ENCODE measurements at regions not wholly inside any gene's neighbourhood (a gene's known extent, or its start where the extent isn't known, plus 50 kb on each side); places are given as distances from the start of the nearest gene placed in this dataset.

DNA sequence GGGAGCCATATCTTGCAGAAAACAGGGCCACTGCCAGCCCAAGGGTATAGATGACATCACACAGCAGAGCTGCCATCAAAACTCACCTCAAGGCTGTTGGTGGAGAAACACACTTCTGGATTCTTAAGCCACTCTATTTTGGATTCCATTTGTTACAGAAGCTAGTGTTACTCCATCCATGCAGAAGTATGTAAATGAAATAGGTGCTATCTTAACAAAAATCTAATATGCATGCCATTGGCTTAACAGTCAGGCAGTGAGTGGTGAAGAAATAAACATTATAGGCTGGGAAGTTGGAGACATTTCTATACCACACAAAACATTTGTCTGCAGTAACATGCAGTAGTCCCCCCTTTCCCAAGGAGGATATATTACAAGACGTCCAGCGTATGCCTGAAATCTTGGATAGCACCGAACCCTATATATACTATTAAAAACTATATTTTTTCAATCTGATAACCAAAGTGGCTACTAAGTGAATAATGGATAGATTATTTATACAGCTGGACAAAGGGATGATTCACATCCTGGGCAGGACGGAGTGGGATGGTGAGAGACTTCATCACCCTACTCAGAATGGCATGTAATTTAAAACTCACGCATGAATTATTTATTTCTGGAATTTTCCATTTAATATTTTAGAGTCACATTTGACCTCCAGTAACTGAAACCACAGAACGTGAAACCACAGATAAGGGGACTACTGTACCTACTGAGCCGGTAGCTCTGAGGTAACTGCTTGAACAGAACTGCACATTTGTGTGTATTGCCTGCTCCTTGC, 160.0 kb upstream of the PLN start:
- no peak for ATAC-seq (ENCODE audit: low FRiP score)
- no peak overlapping the region for H3K27ac ChIP-seq (ENCODE audit: low read depth in 1 of 2, low read length in 2 of 2)

DNA sequence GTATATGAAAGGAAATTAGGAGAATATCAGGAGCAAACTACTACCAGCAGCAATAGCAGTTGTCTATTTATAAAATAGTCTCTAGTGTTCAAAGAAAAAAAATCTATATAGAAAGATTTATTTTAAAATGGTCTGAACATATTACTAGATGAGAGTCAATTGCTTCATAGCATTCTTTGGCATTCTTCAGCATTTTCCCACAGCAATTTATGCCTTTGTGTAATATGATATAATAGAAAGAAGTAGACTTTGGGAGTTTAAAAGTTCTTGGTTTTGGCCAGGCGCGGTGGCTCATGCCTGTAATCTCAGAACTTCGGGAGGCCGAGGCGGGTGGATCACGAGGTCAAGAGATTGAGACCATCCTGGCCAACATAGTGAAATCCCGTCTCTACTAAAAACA, 157.0 kb upstream of the PLN start:
- Histone ChIP-seq H3K27ac (ENCODE audit: low read depth in 1 of 2, low read length in 2 of 2) (no peak overlapping the region), H3K27me3 (ENCODE audit: control insufficient read depth in 1 of 2, insufficient read depth in 2 of 2, low read length in 1 of 2) (no peaks in the 10 kb centered on the region), H3K9me3 (ENCODE audit: control insufficient read depth, low read length) (no peaks in the 10 kb centered on the region), H3K4me1 (ENCODE audit: control insufficient read depth in 1 of 2, insufficient read depth in 2 of 2, low read length in 2 of 2) (peaks cover 0 to 4% of the 10 kb centered on the region in 2 donors), H3K36me3 (ENCODE audit: control insufficient read depth in 1 of 2, insufficient read depth in 2 of 2, low read length in 1 of 2) (no peaks in the 10 kb centered on the region), H3K4me3 (ENCODE audit: low read length in 2 of 2) (no peak overlapping the region)
- DNase-seq (no peak), ATAC-seq (ENCODE audit: low FRiP score) (no peak)
- intact Hi-C loops (cut with DNase I): loop anchor here in 1 of 2 donors (10.0 kb wide), 1 partner anchor 164 kb away; no protein-coding TSS in a partner anchor
- WGBS, 2 donors: 49 to 60% methylated on average over 7 of the region's 7 CpGs

More for the DNA sequence above, 160.0 kb upstream of the PLN start:
- intact Hi-C loops (cut with DNase I): loop anchor here (5.0 to 10.0 kb wide), 3 partner anchors 61 to 117 kb away; no protein-coding TSS in a partner anchor
- H3K9me3 ChIP-seq (ENCODE audit: control insufficient read depth, low read length): no peaks in the 10 kb centered on the region
- peak overlapping the region in 1 of 2 donors; percentile 10 for H3K4me3 ChIP-seq (ENCODE audit: low read length in 2 of 2)
- no peak for DNase-seq
- peaks cover 0 to 4% of the 10 kb centered on the region in 2 donors for H3K4me1 ChIP-seq (ENCODE audit: control insufficient read depth in 1 of 2, insufficient read depth in 2 of 2, low read length in 2 of 2)
- WGBS, 2 donors: 11 to 17% methylated on average over 7 of the region's 7 CpGs
- no peaks in the 10 kb centered on the region for H3K27me3 ChIP-seq (ENCODE audit: control insufficient read depth in 1 of 2, insufficient read depth in 2 of 2, low read length in 1 of 2)
- no peaks in the 10 kb centered on the region for H3K36me3 ChIP-seq (ENCODE audit: control insufficient read depth in 1 of 2, insufficient read depth in 2 of 2, low read length in 1 of 2)

DNA sequence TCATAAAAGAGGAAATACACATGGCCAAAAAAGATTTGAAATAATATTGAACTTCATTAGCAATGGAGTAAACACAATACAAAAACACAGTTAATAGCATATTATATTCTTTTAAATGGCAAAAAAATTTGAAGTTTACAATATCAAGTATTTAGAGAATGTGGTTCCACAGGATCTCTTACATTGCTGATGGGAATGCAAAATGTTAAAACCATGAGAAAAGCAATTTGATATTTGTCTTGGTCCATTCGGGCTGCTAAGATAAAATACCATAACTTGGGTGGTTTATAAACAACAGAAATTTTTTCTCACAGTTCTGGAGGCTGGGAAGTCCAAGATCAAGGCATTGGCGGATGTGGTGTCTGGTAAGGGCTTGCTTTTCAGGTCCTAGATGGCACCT, 154.0 kb upstream of the PLN start:
- Histone ChIP-seq H3K27me3 (ENCODE audit: control insufficient read depth in 1 of 2, insufficient read depth in 2 of 2, low read length in 1 of 2) (no peaks in the 10 kb centered on the region), H3K4me1 (ENCODE audit: control insufficient read depth in 1 of 2, insufficient read depth in 2 of 2, low read length in 2 of 2) (peaks cover 0 to 8% of the 10 kb centered on the region in 2 donors), H3K27ac (ENCODE audit: low read depth in 1 of 2, low read length in 2 of 2) (no peak overlapping the region), H3K36me3 (ENCODE audit: control insufficient read depth in 1 of 2, insufficient read depth in 2 of 2, low read length in 1 of 2) (no peaks in the 10 kb centered on the region), H3K9me3 (ENCODE audit: control insufficient read depth, low read length) (no peaks in the 10 kb centered on the region), H3K4me3 (ENCODE audit: low read length in 2 of 2) (no peak overlapping the region)
- WGBS, 2 donors: 31 to 41% methylated on average over 2 of the region's 2 CpGs
- intact Hi-C loops (cut with DNase I): loop anchor here in 1 of 2 donors (10.0 kb wide), 1 partner anchor 161 kb away; no protein-coding TSS in a partner anchor
- DNase-seq: no peak
- no peak for ATAC-seq (ENCODE audit: low FRiP score)

GRCh38 chr6:118396969-118397368, 151.1 kb upstream of the PLN start:
- H3K36me3 ChIP-seq (ENCODE audit: control insufficient read depth in 1 of 2, insufficient read depth in 2 of 2, low read length in 1 of 2): no peaks in the 10 kb centered on the region
- DNase-seq (no peak), ATAC-seq (ENCODE audit: low FRiP score) (no peak)
- intact Hi-C loops (cut with DNase I): loop anchor here in 1 of 2 donors (10.0 kb wide), 1 partner anchor 158 kb away; no protein-coding TSS in a partner anchor
- no peaks in the 10 kb centered on the region for H3K9me3 ChIP-seq (ENCODE audit: control insufficient read depth, low read length)
- H3K27ac ChIP-seq (ENCODE audit: low read depth in 1 of 2, low read length in 2 of 2): peak overlapping the region in 1 of 2 donors; percentile 49
- H3K4me3 ChIP-seq (ENCODE audit: low read length in 2 of 2): no peak overlapping the region
- peaks cover 0 to 12% of the 10 kb centered on the region in 2 donors for H3K4me1 ChIP-seq (ENCODE audit: control insufficient read depth in 1 of 2, insufficient read depth in 2 of 2, low read length in 2 of 2)
- H3K27me3 ChIP-seq (ENCODE audit: control insufficient read depth in 1 of 2, insufficient read depth in 2 of 2, low read length in 1 of 2): no peaks in the 10 kb centered on the region
- 93 to 95% methylated on average over 2 of the region's 2 CpGs for WGBS, 2 donors

DNA sequence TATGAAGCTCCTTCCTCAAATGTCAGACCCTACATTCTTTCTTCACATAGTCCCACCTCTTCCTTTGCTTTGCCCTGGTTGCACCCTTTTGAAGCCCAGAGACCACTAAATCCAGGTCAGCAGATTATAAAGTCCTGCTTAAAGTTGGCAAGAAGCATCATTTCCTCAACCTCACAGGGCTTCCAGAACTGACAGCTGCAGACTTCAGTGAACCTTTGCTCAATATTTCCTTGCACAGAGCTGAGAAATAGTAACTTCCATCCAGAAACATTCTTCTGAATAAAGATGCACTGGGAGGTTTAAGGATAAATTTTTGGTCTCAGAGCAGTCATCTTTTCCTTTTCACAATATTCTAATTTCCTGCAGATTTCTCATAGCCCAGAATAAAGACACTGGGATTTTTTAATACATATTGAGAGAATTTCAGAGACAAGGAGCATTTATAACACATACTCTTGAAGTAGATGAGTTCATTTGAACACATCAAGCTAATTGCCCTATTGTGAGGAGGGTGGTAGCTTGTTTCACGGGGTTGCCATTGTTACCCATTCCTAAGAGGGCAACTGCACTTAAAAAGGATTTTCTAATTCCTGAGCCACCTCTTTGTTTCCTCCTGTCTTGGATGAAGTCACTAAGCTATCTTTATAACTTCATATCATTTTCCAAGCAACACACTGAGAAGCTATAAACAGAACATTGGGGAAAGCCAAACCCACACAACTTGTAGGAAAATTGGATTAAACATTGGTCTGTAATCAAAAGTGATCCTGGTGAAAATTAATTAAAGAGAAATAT, 150.2 kb upstream of the PLN start:
- Histone ChIP-seq H3K27ac (ENCODE audit: low read depth in 1 of 2, low read length in 2 of 2) (peak overlapping the region; percentile 36 to 49), H3K36me3 (ENCODE audit: control insufficient read depth in 1 of 2, insufficient read depth in 2 of 2, low read length in 1 of 2) (no peaks in the 10 kb centered on the region), H3K27me3 (ENCODE audit: control insufficient read depth in 1 of 2, insufficient read depth in 2 of 2, low read length in 1 of 2) (no peaks in the 10 kb centered on the region), H3K9me3 (ENCODE audit: control insufficient read depth, low read length) (no peaks in the 10 kb centered on the region), H3K4me3 (ENCODE audit: low read length in 2 of 2) (no peak overlapping the region), H3K4me1 (ENCODE audit: control insufficient read depth in 1 of 2, insufficient read depth in 2 of 2, low read length in 2 of 2) (peaks cover 0 to 13% of the 10 kb centered on the region in 2 donors)
- intact Hi-C loops (cut with DNase I): loop anchor here in 1 of 2 donors (10.0 kb wide), 1 partner anchor 157 kb away; no protein-coding TSS in a partner anchor
- DNase-seq: no peak
- WGBS, 2 donors: 5 to 8% methylated on average over 1 of the region's 1 CpG
- ATAC-seq (ENCODE audit: low FRiP score): no peak

- ATAC-seq (ENCODE audit: low FRiP score): no peak
- WGBS, 2 donors: 98 to 99% methylated on average over 1 of the region's 1 CpG
- no peak for DNase-seq
- H3K27me3 ChIP-seq (ENCODE audit: control insufficient read depth in 1 of 2, insufficient read depth in 2 of 2, low read length in 1 of 2): no peaks in the 10 kb centered on the region
- H3K9me3 ChIP-seq (ENCODE audit: control insufficient read depth, low read length): no peaks in the 10 kb centered on the region
- peaks cover 2 to 13% of the 10 kb centered on the region in 2 donors for H3K4me1 ChIP-seq (ENCODE audit: control insufficient read depth in 1 of 2, insufficient read depth in 2 of 2, low read length in 2 of 2)
- no peaks in the 10 kb centered on the region for H3K36me3 ChIP-seq (ENCODE audit: control insufficient read depth in 1 of 2, insufficient read depth in 2 of 2, low read length in 1 of 2)
- no peak overlapping the region for H3K27ac ChIP-seq (ENCODE audit: low read depth in 1 of 2, low read length in 2 of 2)
- no peak overlapping the region for H3K4me3 ChIP-seq (ENCODE audit: low read length in 2 of 2)
- intact Hi-C loops (cut with DNase I): no loop called here
These were observed 148.0 kb upstream of the PLN start for GRCh38 chr6:118400098-118400497.

- DNase-seq (no peak), ATAC-seq (ENCODE audit: low FRiP score) (no peak)
- Histone ChIP-seq H3K4me1 (ENCODE audit: control insufficient read depth in 1 of 2, insufficient read depth in 2 of 2, low read length in 2 of 2) (peaks cover 2 to 13% of the 10 kb centered on the region in 2 donors), H3K27ac (ENCODE audit: low read depth in 1 of 2, low read length in 2 of 2) (no peak overlapping the region), H3K27me3 (ENCODE audit: control insufficient read depth in 1 of 2, insufficient read depth in 2 of 2, low read length in 1 of 2) (no peaks in the 10 kb centered on the region), H3K4me3 (ENCODE audit: low read length in 2 of 2) (no peak overlapping the region), H3K9me3 (ENCODE audit: control insufficient read depth, low read length) (no peaks in the 10 kb centered on the region), H3K36me3 (ENCODE audit: control insufficient read depth in 1 of 2, insufficient read depth in 2 of 2, low read length in 1 of 2) (no peaks in the 10 kb centered on the region)
- WGBS, 2 donors: 86 to 92% methylated on average over 2 of the region's 2 CpGs
- intact Hi-C loops (cut with DNase I): no loop called here
These were observed 147.5 kb upstream of the PLN start for GRCh38 chr6:118400582-118400981.

- DNase-seq: no peak
- Histone ChIP-seq H3K27me3 (ENCODE audit: control insufficient read depth in 1 of 2, insufficient read depth in 2 of 2, low read length in 1 of 2) (no peaks in the 10 kb centered on the region), H3K4me1 (ENCODE audit: control insufficient read depth in 1 of 2, insufficient read depth in 2 of 2, low read length in 2 of 2) (peaks cover 2 to 13% of the 10 kb centered on the region in 2 donors), H3K36me3 (ENCODE audit: control insufficient read depth in 1 of 2, insufficient read depth in 2 of 2, low read length in 1 of 2) (no peaks in the 10 kb centered on the region), H3K27ac (ENCODE audit: low read depth in 1 of 2, low read length in 2 of 2) (no peak overlapping the region), H3K9me3 (ENCODE audit: control insufficient read depth, low read length) (no peaks in the 10 kb centered on the region), H3K4me3 (ENCODE audit: low read length in 2 of 2) (no peak overlapping the region)
- WGBS, 2 donors: 24 to 35% methylated on average over 3 of the region's 3 CpGs
- intact Hi-C loops (cut with DNase I): no loop called here
- ATAC-seq (ENCODE audit: low FRiP score): peak; percentile 17
These were observed 146.6 kb upstream of the PLN start for GRCh38 chr6:118401325-118401975.
